ENCODE measurements at regions not wholly inside any gene's neighbourhood (a gene's known extent, or its start where the extent isn't known, plus 50 kb on each side); places are given as distances from the start of the nearest gene placed in this dataset.

DNA sequence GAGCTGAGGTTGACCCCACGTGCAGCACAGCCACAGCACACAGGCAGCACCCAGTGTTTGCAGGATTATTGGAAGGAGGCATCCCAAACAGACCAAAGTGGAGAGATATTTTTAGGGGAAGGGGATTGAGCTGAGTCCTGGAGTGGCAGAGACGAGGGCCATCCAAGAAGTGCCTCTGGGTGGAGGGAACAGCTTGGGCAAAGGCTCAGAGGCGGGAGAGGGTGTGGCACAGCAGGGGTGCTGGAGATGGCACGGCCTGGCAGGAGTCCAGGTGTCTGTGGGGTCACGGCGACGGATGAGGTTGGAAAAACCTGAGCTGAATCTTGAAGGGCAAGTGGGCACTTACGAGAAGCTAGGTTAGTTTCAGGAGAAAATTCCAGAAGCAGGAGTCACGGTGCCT is 60.6 kb downstream of the INHBB start:
- WGBS, 3 donors, result 68 to 85% (median 70%) methylated on average over 9 of the region's 9 CpGs
- DNase-seq (no peak), FAIRE-seq (no peak)
- Histone ChIP-seq H3K36me3 (ENCODE audit: control insufficient read depth in 3 of 3, insufficient read depth in 2 of 3, low read depth in 1 of 3, low read length in 3 of 3) (no peaks in the 10 kb centered on the region), H3K27me3 (ENCODE audit: control insufficient read depth in 3 of 3, insufficient read depth in 3 of 3, low read length in 3 of 3) (no peaks in the 10 kb centered on the region), H3K4me3 (ENCODE audit: low read depth in 1 of 3, low read length in 3 of 3) (no peak overlapping the region), H3K4me1 (ENCODE audit: control insufficient read depth in 3 of 3, insufficient read depth in 2 of 3, low read depth in 1 of 3, low read length in 2 of 3) (no peaks in the 10 kb centered on the region), H3K27ac (ENCODE audit: low read depth in 1 of 3, low read length in 2 of 3) (no peak overlapping the region), H3K9me3 (ENCODE audit: control insufficient read depth in 2 of 2, insufficient read depth in 1 of 2, low read depth in 1 of 2, low read length in 1 of 2) (peaks cover 0 to 5% of the 10 kb centered on the region in 2 donors)

DNA sequence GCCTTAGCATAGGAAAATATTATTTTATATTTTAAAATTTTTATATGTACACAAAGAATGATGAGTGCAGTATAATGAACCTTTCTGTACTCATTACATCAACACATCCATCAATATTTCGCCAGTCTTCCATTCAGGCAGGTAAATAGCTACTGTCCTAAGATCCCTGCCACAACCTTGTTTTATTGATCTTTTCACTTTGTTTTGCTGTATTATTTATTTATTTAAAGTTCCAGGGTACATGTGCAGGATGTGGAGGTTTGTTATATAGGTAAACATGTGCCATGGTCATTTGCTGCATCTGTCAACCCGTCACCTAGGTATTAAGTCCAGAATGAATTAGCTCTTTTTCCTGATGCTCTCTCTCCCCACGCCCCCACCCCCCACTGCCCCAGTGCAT is 64.6 kb downstream of the INHBB start:
- Histone ChIP-seq H3K9me3 (ENCODE audit: control insufficient read depth in 2 of 2, insufficient read depth in 1 of 2, low read depth in 1 of 2, low read length in 1 of 2) (peaks cover 0 to 5% of the 10 kb centered on the region in 2 donors), H3K4me3 (ENCODE audit: low read depth in 1 of 3, low read length in 3 of 3) (no peak overlapping the region), H3K27ac (ENCODE audit: low read depth in 1 of 3, low read length in 2 of 3) (no peak overlapping the region), H3K4me1 (ENCODE audit: control insufficient read depth in 3 of 3, insufficient read depth in 2 of 3, low read depth in 1 of 3, low read length in 2 of 3) (no peaks in the 10 kb centered on the region), H3K27me3 (ENCODE audit: control insufficient read depth in 3 of 3, insufficient read depth in 3 of 3, low read length in 3 of 3) (no peaks in the 10 kb centered on the region), H3K36me3 (ENCODE audit: control insufficient read depth in 3 of 3, insufficient read depth in 2 of 3, low read depth in 1 of 3, low read length in 3 of 3) (no peaks in the 10 kb centered on the region)
- 75 to 85% (median 84%) methylated on average over 3 of the region's 3 CpGs for WGBS, 3 donors
- FAIRE-seq (no peak), DNase-seq (no peak)

DNA sequence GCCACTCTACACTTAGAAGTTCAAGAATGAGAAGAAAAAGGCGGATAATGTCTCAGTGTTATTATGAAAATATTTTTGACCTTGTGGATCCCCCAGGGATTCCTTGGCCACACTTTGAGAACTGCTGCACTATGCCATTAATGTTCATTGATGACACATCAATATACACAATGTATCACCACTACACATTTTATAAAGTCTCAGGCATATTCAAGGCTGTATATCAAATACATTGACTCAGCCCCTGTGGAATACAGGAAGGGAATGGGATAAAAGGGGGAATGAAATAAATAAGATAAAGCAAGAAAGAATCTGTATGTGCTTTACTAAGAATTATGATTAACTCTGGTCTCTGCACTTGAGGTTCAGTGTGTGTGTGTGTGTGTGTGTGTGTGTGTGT is 69.1 kb downstream of the INHBB start:
- Histone ChIP-seq H3K4me1 (ENCODE audit: control insufficient read depth in 3 of 3, insufficient read depth in 2 of 3, low read depth in 1 of 3, low read length in 2 of 3) (no peaks in the 10 kb centered on the region), H3K4me3 (ENCODE audit: low read depth in 1 of 3, low read length in 3 of 3) (no peak overlapping the region), H3K9me3 (ENCODE audit: control insufficient read depth in 2 of 2, insufficient read depth in 1 of 2, low read depth in 1 of 2, low read length in 1 of 2) (peaks cover 0 to 1% of the 10 kb centered on the region in 2 donors), H3K27ac (ENCODE audit: low read depth in 1 of 3, low read length in 2 of 3) (no peak overlapping the region), H3K36me3 (ENCODE audit: control insufficient read depth in 3 of 3, insufficient read depth in 2 of 3, low read depth in 1 of 3, low read length in 3 of 3) (no peaks in the 10 kb centered on the region), H3K27me3 (ENCODE audit: control insufficient read depth in 3 of 3, insufficient read depth in 3 of 3, low read length in 3 of 3) (no peaks in the 10 kb centered on the region)
- DNase-seq (no peak), FAIRE-seq (no peak)
- 79 to 93% (median 86%) methylated on average over 1 of the region's 1 CpG for WGBS, 3 donors

DNA sequence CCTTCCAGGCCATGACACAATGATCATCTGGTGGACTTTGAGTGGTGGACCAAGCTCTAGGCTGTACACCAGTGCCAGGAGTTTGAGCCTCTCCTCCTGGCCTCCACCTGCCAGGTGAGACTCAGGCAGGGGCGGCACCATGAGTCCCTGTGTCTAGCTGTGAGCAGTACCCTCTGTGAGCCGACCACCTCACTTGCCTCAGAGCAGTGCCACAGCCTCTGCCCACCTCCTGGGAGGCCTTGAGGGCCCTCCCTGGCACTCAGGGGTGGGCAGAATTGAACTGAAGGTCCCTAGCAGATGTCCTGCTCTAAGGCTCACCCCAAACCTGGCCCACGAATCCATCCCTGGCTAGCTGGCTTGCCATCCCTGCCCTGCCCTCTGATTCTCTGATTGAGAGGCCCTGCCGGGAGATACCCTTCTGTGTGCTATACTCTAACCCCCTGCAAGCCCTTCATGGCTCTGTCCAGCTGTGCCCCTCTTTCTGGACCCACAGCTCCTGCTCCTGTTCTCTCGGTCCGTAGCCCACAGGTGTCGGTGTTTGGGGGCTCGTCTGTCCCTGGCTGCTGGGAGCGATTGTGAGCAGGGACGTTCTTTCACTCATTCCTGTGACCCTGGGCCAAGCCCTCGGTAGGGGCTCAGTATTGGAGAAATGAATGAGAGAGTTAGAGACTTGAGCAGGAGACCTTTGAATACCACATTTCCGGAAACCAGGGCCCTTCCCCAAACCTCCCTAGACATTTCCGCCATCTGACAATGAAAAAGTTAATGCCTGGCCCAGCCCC is 70.0 kb downstream of the INHBB start:
- FAIRE-seq, result no peak

DNA sequence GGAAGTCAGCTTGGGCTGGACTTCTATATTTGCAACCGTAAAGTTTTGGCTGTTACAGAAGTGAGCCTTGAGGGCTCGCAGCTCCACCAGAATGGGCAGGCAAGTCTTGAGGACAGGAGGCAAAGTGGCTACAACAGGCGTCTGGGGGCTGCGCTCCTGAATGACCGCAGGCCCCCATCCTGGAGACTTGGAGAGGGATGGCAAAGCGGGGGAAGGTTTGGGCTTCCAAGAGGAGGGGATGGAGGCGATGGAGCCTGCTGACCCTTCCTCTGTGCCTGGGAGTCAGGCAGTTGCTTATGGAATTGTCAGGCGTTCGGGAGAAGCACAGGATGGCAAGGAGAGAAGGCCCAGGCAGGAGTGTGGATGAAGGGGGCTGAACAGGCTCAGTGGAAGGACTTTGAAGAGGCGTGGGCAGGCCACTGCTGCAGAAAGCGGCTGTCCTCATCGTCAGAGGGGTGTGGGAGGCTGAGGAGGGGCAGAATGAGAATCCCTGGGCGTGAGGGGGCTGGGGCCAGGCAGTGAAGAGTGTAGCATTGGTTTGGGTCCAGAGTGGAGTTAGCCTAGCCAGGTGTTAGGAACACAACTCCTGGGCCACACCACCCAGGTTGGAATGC is 72.3 kb downstream of the INHBB start:
- H3K4me3 ChIP-seq (ENCODE audit: low read depth in 1 of 3, low read length in 3 of 3), result no peak overlapping the region
- no peak overlapping the region for H3K27ac ChIP-seq (ENCODE audit: low read depth in 1 of 3, low read length in 2 of 3)
- no peaks in the 10 kb centered on the region for H3K36me3 ChIP-seq (ENCODE audit: control insufficient read depth in 3 of 3, insufficient read depth in 2 of 3, low read depth in 1 of 3, low read length in 3 of 3)
- WGBS, 3 donors, result 82 to 87% (median 82%) methylated on average over 13 of the region's 13 CpGs
- no peaks in the 10 kb centered on the region for H3K4me1 ChIP-seq (ENCODE audit: control insufficient read depth in 3 of 3, insufficient read depth in 2 of 3, low read depth in 1 of 3, low read length in 2 of 3)
- DNase-seq (no peak), FAIRE-seq (no peak)
- peaks cover 0 to 13% (median 4%) of the 10 kb centered on the region in 3 donors for H3K27me3 ChIP-seq (ENCODE audit: control insufficient read depth in 3 of 3, insufficient read depth in 3 of 3, low read length in 3 of 3)
- H3K9me3 ChIP-seq (ENCODE audit: control insufficient read depth in 2 of 2, insufficient read depth in 1 of 2, low read depth in 1 of 2, low read length in 1 of 2), result no peaks in the 10 kb centered on the region

More for the DNA sequence above, 70.0 kb downstream of the INHBB start:
- H3K9me3 ChIP-seq (ENCODE audit: control insufficient read depth in 2 of 2, insufficient read depth in 1 of 2, low read depth in 1 of 2, low read length in 1 of 2), result no peaks in the 10 kb centered on the region
- H3K36me3 ChIP-seq (ENCODE audit: control insufficient read depth in 3 of 3, insufficient read depth in 2 of 3, low read depth in 1 of 3, low read length in 3 of 3), result no peaks in the 10 kb centered on the region
- no peaks in the 10 kb centered on the region for H3K4me1 ChIP-seq (ENCODE audit: control insufficient read depth in 3 of 3, insufficient read depth in 2 of 3, low read depth in 1 of 3, low read length in 2 of 3)
- no peak overlapping the region for H3K4me3 ChIP-seq (ENCODE audit: low read depth in 1 of 3, low read length in 3 of 3)
- H3K27me3 ChIP-seq (ENCODE audit: control insufficient read depth in 3 of 3, insufficient read depth in 3 of 3, low read length in 3 of 3), result no peaks in the 10 kb centered on the region
- 86 to 91% (median 89%) methylated on average over 13 of the region's 13 CpGs for WGBS, 3 donors
- no peak overlapping the region for H3K27ac ChIP-seq (ENCODE audit: low read depth in 1 of 3, low read length in 2 of 3)
- DNase-seq, result no peak

DNA sequence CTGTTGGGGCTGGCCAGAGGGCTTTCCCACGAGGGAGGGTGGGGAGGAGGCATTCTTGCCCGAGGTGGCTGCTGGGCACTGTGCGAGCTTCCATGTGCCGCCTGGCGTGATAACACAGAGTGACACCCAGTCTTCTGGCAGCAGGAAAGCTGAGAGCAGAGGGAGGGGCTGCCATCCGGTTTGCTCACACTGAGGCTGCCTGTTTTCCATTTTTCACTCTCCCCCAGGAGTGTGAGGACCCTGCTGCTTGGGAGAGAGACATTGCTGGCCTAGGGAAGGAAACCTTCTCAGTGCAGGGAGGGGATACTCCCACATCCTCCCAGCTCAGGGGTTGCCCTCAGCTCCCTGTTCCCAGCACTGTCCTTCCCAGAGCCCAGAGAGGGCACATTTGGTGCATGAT is 73.1 kb downstream of the INHBB start:
- peaks cover 0 to 19% (median 4%) of the 10 kb centered on the region in 3 donors for H3K27me3 ChIP-seq (ENCODE audit: control insufficient read depth in 3 of 3, insufficient read depth in 3 of 3, low read length in 3 of 3)
- FAIRE-seq, result no peak
- 18 to 40% (median 39%) methylated on average over 6 of the region's 6 CpGs for WGBS, 3 donors
- H3K4me3 ChIP-seq (ENCODE audit: low read depth in 1 of 3, low read length in 3 of 3), result no peak overlapping the region
- DNase-seq, result no peak
- H3K9me3 ChIP-seq (ENCODE audit: control insufficient read depth in 2 of 2, insufficient read depth in 1 of 2, low read depth in 1 of 2, low read length in 1 of 2), result no peaks in the 10 kb centered on the region
- H3K36me3 ChIP-seq (ENCODE audit: control insufficient read depth in 3 of 3, insufficient read depth in 2 of 3, low read depth in 1 of 3, low read length in 3 of 3), result no peaks in the 10 kb centered on the region
- H3K4me1 ChIP-seq (ENCODE audit: control insufficient read depth in 3 of 3, insufficient read depth in 2 of 3, low read depth in 1 of 3, low read length in 2 of 3), result no peaks in the 10 kb centered on the region
- H3K27ac ChIP-seq (ENCODE audit: low read depth in 1 of 3, low read length in 2 of 3), result no peak overlapping the region

DNA sequence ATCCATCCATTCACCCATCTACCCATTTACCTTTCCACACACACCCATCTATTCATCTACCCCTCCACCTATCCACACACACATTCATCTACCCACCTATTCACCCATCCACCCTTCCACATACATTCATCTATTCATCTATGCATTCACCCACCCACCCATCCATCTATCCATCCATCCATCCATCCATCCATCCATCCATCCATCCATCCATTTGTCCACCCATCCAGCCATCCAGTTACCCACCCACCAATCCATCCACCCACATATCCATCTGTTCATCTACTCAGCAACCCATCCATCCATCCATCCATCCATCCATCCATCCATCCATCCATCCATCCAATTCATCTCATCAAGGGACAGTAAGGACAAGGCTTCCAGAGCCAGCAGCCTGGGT is 74.0 kb downstream of the INHBB start:
- Histone ChIP-seq H3K27ac (ENCODE audit: low read depth in 1 of 3, low read length in 2 of 3) (no peak overlapping the region), H3K9me3 (ENCODE audit: control insufficient read depth in 2 of 2, insufficient read depth in 1 of 2, low read depth in 1 of 2, low read length in 1 of 2) (no peaks in the 10 kb centered on the region), H3K27me3 (ENCODE audit: control insufficient read depth in 3 of 3, insufficient read depth in 3 of 3, low read length in 3 of 3) (peaks cover 0 to 21% (median 4%) of the 10 kb centered on the region in 3 donors), H3K4me1 (ENCODE audit: control insufficient read depth in 3 of 3, insufficient read depth in 2 of 3, low read depth in 1 of 3, low read length in 2 of 3) (no peaks in the 10 kb centered on the region), H3K36me3 (ENCODE audit: control insufficient read depth in 3 of 3, insufficient read depth in 2 of 3, low read depth in 1 of 3, low read length in 3 of 3) (no peaks in the 10 kb centered on the region), H3K4me3 (ENCODE audit: low read depth in 1 of 3, low read length in 3 of 3) (no peak overlapping the region)
- DNase-seq (no peak), FAIRE-seq (no peak)

DNA sequence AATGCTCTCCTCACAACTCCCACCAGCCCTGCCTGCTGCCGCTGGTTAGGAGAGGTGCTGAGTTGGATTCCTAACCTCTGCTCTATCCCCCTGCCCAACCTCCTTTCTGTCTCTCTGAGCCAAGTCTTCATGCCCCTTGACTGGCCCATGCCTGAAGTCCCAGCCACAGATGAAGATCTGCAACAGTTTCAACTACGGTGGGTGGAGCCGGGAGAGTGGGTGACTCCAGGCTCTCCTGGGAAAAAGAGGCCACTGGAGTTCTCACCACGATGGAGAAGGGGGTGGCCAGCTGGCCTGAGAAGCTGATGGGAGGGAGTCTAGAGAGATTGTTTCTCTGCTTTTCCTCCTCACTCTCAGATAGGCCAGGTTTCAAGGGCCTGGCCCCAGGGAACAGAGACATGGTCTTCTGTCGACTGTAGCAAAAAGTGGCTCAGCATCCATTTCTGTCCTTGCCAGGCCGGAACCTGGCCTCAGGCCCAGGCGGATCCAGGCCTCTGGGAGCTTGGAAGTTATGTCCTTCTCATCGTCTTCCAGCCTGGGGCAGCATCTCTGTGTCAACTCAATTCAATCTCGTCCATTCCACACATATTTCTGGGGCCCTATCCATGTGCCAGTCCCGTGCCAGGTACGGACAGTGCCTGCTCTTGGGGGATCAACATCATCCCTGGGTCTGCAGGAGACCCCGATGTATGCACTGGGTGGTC is 75.3 kb downstream of the INHBB start:
- Histone ChIP-seq H3K27ac (ENCODE audit: low read depth in 1 of 3, low read length in 2 of 3) (no peak overlapping the region), H3K9me3 (ENCODE audit: control insufficient read depth in 2 of 2, insufficient read depth in 1 of 2, low read depth in 1 of 2, low read length in 1 of 2) (no peaks in the 10 kb centered on the region), H3K4me3 (ENCODE audit: low read depth in 1 of 3, low read length in 3 of 3) (no peak overlapping the region), H3K27me3 (ENCODE audit: control insufficient read depth in 3 of 3, insufficient read depth in 3 of 3, low read length in 3 of 3) (peaks cover 0 to 23% (median 4%) of the 10 kb centered on the region in 3 donors), H3K36me3 (ENCODE audit: control insufficient read depth in 3 of 3, insufficient read depth in 2 of 3, low read depth in 1 of 3, low read length in 3 of 3) (no peaks in the 10 kb centered on the region), H3K4me1 (ENCODE audit: control insufficient read depth in 3 of 3, insufficient read depth in 2 of 3, low read depth in 1 of 3, low read length in 2 of 3) (no peaks in the 10 kb centered on the region)
- 78 to 82% (median 78%) methylated on average over 12 of the region's 12 CpGs for WGBS, 3 donors
- no peak for DNase-seq
- FAIRE-seq, result no peak
